Smooth muscle cell (in vitro differentiated cells): ENCODE measurements at regions not wholly inside any gene's neighbourhood (a gene's known extent, or its start where the extent isn't known, plus 50 kb on each side); places are given as distances from the start of the nearest gene placed in this dataset.

Experiments used
- DNase-seq: peaks from one replicate; lab custom pipeline; 2025; ENCODE audit not compliant: unreplicated experiment; lab: John Stamatoyannopoulos, UW
- H2AFZ ChIP-seq: fragments of 200-600 bp; sonication (generic); 2 replicates; pipeline ENCODE4 v1.6.0; 2016; ENCODE audit warnings: antibody characterized with exemption, low read depth, mild to moderate bottlenecking
- H3F3A ChIP-seq: fragments of 200-600 bp; sonication (generic); 2 replicates; pipeline ENCODE4 v1.6.0; 2017; ENCODE audit warnings: antibody characterized with exemption, low read depth
- H3K27ac ChIP-seq: fragments of 200-600 bp; sonication (generic); 2 replicates; pipeline ENCODE4 v1.5.1; 2016; ENCODE audit warnings: low read depth, mild to moderate bottlenecking
- H3K27me3 ChIP-seq: fragments of 200-600 bp; sonication (generic); 2 replicates; pipeline ENCODE4 v1.6.1; 2016; ENCODE audit warnings: low read depth, mild to moderate bottlenecking
- H3K36me3 ChIP-seq: fragments of 200-600 bp; sonication (generic); 2 replicates; pipeline ENCODE4 v1.5.1; 2016; ENCODE audit warnings: low read depth
- H3K4me1 ChIP-seq: fragments of 200-600 bp; sonication (generic); 2 replicates; pipeline ENCODE4 v1.5.1; 2016; ENCODE audit warnings: low read depth
- H3K4me2 ChIP-seq: fragments of 200-600 bp; sonication (generic); 2 replicates; pipeline ENCODE4 v1.6.0; 2016; ENCODE audit warnings: mild to moderate bottlenecking
- H3K4me3 ChIP-seq: fragments of 200-600 bp; sonication (generic); 2 replicates; pipeline ENCODE4 v1.5.1; 2016; ENCODE audit warnings: mild to moderate bottlenecking
- H3K79me2 ChIP-seq: fragments of 200-600 bp; sonication (generic); 2 replicates; pipeline ENCODE4 v1.6.0; 2016; ENCODE audit warnings: low read depth, mild to moderate bottlenecking
- H3K9ac ChIP-seq: fragments of 200-600 bp; sonication (generic); 2 replicates; pipeline ENCODE4 v1.6.0; 2016; ENCODE audit warnings: low read depth
- H3K9me3 ChIP-seq: fragments of 200-600 bp; sonication (generic); replicated peaks from 2 replicates; pipeline ENCODE4 v1.5.1; 2016; ENCODE audit warnings: low read depth
- H4K20me1 ChIP-seq: fragments of 200-600 bp; sonication (generic); 2 replicates; pipeline ENCODE4 v1.6.0; 2016; ENCODE audit warnings: low read depth
- CTCF ChIP-seq: fragments of 200-600 bp; sonication (generic); IDR thresholded peaks from 2 replicates; pipeline ENCODE4 v1.5.1; 2017; ENCODE audit warnings: borderline replicate concordance, mild to moderate bottlenecking, antibody characterized with exemption; ENCODE audit not compliant: insufficient read depth, poor library complexity, severe bottlenecking
- WGBS: methylation state at CpG from one replicate; pipeline ENCODE4 v1.1.7; 2016; ENCODE audit warnings: low lambda C conversion rate; 5-methylcytosine and 5-hydroxymethylcytosine counted together

GRCh38 chr2:145277922-145278321, 758.0 kb upstream of the ZEB2 start:
- H3K27ac ChIP-seq, result no peak overlapping the region
- H3K79me2 ChIP-seq, result no peaks in the 10 kb centered on the region
- TF ChIP-seq CTCF, result no peak
- no peak overlapping the region for H3K4me2 ChIP-seq
- peaks cover 6% of the 10 kb centered on the region for H3K9me3 ChIP-seq
- no peak overlapping the region for H3K4me3 ChIP-seq
- no peak overlapping the region for H3K9ac ChIP-seq
- H3K4me1 ChIP-seq, result no peaks in the 10 kb centered on the region
- H2AFZ ChIP-seq, result no peak overlapping the region
- H3K36me3 ChIP-seq, result peaks cover 5% of the 10 kb centered on the region
- no peaks in the 10 kb centered on the region for H3K27me3 ChIP-seq
- no peak for DNase-seq
- no peaks in the 10 kb centered on the region for H4K20me1 ChIP-seq
- H3F3A ChIP-seq, result no peaks in the 10 kb centered on the region

GRCh38 chr2:145273840-145274239, 753.9 kb upstream of the ZEB2 start:
- no peaks in the 10 kb centered on the region for H3K27me3 ChIP-seq

DNA sequence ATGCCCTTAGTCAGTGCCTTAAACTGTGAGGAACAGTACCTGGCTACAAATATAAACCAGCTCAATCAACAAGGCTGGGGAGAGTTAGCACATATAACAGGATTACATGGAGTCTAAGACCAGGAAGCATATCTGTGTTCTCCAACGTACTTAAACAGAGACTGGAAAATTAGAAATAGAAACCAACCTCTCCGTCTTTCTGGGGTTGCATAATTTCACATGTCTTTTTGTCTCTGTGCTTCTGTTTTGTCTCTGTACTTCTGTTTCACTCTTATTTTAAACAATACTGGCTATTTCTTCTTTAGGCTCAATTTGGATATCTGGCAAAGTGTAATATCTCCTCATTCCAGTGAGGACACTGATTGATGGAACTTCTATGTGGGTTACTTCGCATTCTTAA, 749.0 kb upstream of the ZEB2 start:
- Histone ChIP-seq H3K36me3 (no peaks in the 10 kb centered on the region), H2AFZ (no peak overlapping the region), H4K20me1 (no peaks in the 10 kb centered on the region), H3F3A (no peaks in the 10 kb centered on the region), H3K4me3 (no peak overlapping the region), H3K4me1 (no peaks in the 10 kb centered on the region), H3K9me3 (no peaks in the 10 kb centered on the region), H3K4me2 (no peak overlapping the region), H3K9ac (no peak overlapping the region), H3K27ac (no peak overlapping the region), H3K27me3 (no peaks in the 10 kb centered on the region), H3K79me2 (no peaks in the 10 kb centered on the region)
- no peak for TF ChIP-seq CTCF
- 85% methylated on average over 3 of the region's 3 CpGs for WGBS
- no peak for DNase-seq

More at GRCh38 chr2:145273840-145274239, 753.9 kb upstream of the ZEB2 start:
- no peaks in the 10 kb centered on the region for H4K20me1 ChIP-seq
- no peak overlapping the region for H3K4me2 ChIP-seq
- no peak overlapping the region for H2AFZ ChIP-seq
- H3K27ac ChIP-seq, result no peak overlapping the region
- no peaks in the 10 kb centered on the region for H3K9me3 ChIP-seq
- H3K4me3 ChIP-seq, result no peak overlapping the region
- no peaks in the 10 kb centered on the region for H3F3A ChIP-seq
- no peaks in the 10 kb centered on the region for H3K79me2 ChIP-seq
- WGBS, result 91% methylated on average over 1 of the region's 1 CpG
- no peaks in the 10 kb centered on the region for H3K36me3 ChIP-seq
- DNase-seq, result no peak
- H3K9ac ChIP-seq, result no peak overlapping the region
- no peak for TF ChIP-seq CTCF
- no peaks in the 10 kb centered on the region for H3K4me1 ChIP-seq

DNA sequence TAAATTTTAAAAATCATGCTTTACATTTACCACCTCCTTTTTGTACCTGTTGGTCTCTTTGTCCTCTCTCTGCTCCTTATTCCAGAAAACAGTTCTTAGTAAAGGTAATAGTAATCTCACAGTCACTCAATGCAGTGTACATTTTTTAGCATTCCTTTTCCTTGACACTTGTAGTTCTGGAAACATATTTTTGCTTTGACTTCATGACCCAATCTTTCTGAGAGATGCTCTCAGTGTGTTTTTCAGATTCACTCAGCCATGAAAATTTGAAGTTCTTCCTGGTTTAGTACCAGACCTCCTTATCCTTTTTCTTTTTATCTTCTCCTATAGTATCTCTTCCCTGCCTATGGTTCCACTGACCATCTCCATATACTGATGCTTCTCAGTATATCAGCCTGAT, 747.5 kb upstream of the ZEB2 start:
- no peak overlapping the region for H3K9ac ChIP-seq
- H3F3A ChIP-seq, result no peaks in the 10 kb centered on the region
- no peaks in the 10 kb centered on the region for H4K20me1 ChIP-seq
- H3K27me3 ChIP-seq, result no peaks in the 10 kb centered on the region
- H2AFZ ChIP-seq, result no peak overlapping the region
- no peak overlapping the region for H3K27ac ChIP-seq
- DNase-seq, result no peak
- H3K4me1 ChIP-seq, result no peaks in the 10 kb centered on the region
- no peak overlapping the region for H3K4me3 ChIP-seq
- no peak overlapping the region for H3K4me2 ChIP-seq
- H3K79me2 ChIP-seq, result no peaks in the 10 kb centered on the region
- H3K9me3 ChIP-seq, result no peaks in the 10 kb centered on the region
- TF ChIP-seq CTCF, result no peak
- H3K36me3 ChIP-seq, result no peaks in the 10 kb centered on the region
